ENCODE measurements at regions not wholly inside any gene's neighbourhood (a gene's known extent, or its start where the extent isn't known, plus 50 kb on each side); places are given as distances from the start of the nearest gene placed in this dataset.

GRCh38 chr1:163922743-163923201 is 601.0 kb downstream of the NUF2 start:
- TF ChIP-seq, protein P1, sequence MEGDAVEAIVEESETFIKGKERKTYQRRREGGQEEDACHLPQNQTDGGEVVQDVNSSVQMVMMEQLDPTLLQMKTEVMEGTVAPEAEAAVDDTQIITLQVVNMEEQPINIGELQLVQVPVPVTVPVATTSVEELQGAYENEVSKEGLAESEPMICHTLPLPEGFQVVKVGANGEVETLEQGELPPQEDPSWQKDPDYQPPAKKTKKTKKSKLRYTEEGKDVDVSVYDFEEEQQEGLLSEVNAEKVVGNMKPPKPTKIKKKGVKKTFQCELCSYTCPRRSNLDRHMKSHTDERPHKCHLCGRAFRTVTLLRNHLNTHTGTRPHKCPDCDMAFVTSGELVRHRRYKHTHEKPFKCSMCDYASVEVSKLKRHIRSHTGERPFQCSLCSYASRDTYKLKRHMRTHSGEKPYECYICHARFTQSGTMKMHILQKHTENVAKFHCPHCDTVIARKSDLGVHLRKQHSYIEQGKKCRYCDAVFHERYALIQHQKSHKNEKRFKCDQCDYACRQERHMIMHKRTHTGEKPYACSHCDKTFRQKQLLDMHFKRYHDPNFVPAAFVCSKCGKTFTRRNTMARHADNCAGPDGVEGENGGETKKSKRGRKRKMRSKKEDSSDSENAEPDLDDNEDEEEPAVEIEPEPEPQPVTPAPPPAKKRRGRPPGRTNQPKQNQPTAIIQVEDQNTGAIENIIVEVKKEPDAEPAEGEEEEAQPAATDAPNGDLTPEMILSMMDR (IDR thresholded peaks at IDR 0.05): no peak
- no peak for TF ChIP-seq POLR2A (IDR thresholded peaks at IDR 0.05)

Data from heart left ventricle (tissue), 13 donors.